HG03196 (cell line): ENCODE measurements at regions not wholly inside any gene's neighbourhood (a gene's known extent, or its start where the extent isn't known, plus 50 kb on each side); places are given as distances from the start of the nearest gene placed in this dataset.
"Not testable (repeated sequence)": the region's sequence is repeated elsewhere in the genome, so short reads cannot be mapped to it uniquely, and the experiment has no call there.

Experiments used
- ATAC-seq: cut with Tn5 transposase; IDR thresholded peaks from one replicate; pipeline ENCODE4 v1.9.1; 2021; ENCODE audit not compliant: unreplicated experiment

DNA sequence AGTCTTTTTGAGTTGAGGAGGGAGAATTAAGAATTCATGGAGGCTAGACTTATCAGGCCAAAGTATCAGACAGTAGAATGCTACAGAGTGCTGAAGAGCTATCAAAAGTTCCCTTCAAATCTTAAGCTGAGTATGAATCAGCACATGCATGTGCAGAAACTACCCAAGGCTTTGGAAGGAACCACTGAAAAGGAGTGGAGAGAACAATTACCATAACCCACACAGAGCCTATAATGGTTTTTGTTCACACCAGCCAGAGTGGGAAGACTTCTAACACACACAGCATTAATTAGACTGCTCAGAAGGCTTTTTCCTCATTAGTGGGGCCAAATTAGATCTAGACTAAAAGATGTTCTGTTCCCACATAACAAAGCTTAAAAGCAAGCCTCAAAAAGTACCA, 83.7 kb upstream of the SLC6A11 start:
- no peak for ATAC-seq

DNA sequence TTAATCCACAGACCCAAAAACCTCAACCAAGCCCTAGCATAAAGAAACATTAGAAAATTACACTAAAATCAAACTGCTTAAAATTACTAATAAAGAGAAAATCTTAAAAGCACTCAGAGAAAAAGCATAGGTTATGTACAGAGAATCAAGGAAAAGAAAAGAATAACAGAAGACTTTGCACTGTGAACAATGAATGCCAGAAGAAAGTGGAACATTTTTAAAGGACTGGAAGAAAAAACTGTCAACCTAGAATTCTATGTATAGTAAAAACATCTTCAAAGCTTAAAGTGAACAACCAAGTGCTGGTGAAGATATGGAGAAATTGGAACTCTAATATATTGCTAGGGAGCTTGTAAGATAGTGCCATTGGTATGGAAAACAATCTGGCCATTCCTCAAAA, 82.7 kb upstream of the SLC6A11 start:
- no peak for ATAC-seq

DNA sequence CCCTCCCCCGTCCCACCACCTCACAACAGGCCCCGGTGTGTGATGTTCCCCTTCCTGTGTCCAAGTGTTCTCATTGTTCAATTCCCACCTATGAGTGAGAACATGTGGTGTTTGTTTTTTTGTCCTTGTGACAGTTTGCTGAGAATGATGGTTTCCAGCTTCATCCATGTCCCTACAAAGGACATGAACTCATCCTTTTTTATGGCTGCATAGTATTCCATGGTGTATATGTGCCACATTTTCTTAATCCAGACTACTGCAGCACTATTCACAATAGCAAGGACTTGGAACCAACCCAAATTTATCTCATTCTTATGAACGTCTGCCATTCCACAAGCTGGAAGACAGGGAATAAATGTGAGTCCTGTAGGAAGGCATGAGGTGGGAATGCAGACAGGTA, 79.6 kb upstream of the SLC6A11 start:
- not testable (repeated sequence) for ATAC-seq

DNA sequence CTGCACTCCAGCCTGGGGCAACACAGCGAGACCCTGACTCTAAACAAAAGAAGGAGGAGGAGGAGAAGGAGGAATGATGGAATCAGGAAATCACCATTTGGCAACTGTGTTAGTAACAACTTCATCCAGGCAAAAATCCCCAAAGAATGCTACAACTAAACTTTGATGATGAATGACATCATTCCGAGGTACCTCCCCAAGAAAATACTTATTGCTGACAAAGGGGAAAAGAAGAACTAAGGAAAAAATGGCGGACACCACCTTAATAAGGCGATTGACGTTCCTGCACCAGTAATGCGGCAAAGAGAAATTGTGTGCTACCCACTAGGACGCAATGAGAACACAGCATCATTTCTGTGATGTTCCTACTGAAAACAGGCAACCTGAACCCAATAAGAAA, 78.2 kb upstream of the SLC6A11 start:
- ATAC-seq, result no peak

DNA sequence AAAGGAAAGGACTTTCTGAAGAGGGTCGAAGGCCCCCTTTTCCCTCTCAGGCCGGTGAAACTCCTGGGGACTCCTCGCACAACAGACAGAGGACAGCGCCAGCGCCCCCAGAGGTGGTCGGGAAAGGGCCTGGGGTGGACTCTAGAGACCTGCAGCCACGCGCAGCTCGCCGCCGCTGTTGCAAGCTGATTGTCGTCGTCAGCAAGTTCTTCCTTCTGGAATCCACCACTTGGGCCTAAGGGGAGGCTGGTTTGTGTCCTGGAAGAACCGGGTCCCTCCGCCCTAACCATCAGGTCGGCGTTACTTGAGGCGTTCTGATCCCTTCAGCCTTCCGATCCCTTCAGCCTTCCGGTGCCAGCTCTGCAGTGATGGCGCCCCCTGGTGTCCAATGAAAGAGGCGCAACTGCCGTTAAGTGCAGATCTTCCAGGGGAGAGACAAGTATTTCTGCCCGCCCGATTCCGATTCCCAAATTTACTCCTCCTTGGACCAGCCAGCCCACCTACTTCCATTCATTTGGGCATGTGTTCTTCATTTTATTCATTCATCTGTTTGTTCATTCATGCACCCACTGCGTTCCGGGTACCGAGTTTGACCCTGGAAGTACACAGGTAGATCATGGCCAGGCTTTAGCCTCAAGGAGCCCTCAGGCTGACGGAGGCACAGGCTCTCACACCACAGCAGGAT, 77.2 kb upstream of the SLC6A11 start:
- ATAC-seq, result no peak

DNA sequence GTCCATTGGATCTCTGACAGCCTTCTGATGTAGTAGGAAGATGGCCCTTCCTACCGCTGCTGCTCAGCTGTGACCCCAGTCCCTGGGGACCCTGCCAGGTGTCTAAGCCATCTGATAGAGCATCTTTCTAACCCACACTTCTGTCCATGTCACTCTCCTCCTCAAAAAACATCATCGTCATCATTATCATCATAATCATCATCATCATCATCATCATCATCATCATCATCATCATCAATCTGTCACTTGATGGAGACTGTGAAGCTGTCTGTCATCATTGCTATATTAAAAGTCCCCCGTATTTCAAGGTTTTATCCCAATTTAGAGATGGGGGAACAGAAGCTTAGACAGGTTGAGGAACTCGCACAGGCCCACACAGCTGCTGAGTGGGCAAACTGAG, 75.1 kb upstream of the SLC6A11 start:
- ATAC-seq, result no peak

DNA sequence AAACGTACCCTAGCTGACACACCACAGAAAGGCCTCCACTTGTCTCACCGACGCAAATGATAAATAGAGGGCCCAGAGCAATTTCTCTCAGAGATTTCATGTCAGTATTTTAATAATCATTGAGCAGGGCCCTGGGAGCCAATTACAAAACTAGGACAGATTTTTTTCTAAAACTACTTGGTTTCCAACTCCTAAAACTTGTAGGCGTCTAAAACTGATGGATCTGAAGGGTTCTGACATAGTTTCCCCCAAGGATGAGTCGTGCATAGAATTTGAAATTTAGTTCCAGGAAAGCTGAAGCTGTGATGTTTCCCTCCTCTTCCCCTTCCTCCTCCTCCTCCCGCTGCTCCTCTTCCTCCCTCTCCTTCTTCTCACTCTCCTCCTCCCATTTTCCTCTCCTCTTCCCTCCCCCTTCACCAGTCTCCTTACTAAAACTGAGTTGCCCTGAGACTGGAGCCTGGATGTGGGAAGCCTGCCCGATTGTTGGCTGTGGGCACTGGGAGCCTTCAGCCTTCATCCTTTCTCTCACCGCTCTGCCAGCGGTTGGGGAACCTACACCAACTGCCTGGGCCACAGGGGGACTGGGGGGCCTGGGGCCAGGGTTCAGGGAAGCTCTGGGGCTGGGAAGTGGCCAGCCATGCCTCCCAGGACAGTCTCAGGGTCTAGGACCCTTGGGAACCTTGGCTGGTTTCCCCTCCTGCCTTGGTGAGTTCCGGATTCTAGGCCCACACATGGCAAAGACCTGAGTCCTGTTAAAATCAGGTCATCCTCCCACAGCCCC, 73.9 kb upstream of the SLC6A11 start:
- ATAC-seq, result no peak

DNA sequence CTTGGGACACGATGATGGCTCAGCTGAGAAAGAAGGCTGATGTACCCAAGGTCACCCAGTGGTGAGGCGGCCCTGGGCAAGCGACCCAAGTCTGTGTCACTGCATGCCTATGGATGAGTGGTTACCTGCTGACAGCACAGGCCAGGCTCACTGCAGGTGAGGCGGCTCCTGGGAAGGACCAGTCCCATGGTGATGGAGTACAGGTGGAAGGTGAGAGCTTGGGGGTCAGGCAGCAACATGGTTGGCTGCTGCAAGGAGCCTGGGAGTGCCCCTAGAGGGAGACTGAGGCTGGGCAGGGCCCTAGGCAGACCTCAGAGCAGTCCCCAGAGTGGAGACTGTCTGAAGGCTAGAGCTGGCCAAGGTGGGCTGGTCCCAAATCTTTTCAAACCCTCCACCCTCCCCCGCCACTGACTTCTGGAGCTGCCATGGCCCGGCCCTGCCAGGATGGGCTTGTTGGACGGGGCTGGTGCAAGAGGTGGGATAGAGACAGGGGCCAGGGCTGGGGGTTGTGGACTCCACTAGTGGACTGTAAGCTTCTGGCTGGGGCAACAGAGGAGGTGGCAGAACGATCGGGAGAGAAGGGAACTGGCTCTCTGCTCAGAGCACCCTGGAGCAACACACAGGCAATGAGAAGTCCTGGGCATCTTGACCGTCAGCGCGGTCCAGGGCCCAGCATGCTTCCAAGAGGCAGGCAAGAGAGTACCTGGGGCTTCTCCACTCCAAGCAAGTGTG, 72.5 kb upstream of the SLC6A11 start:
- no peak for ATAC-seq

DNA sequence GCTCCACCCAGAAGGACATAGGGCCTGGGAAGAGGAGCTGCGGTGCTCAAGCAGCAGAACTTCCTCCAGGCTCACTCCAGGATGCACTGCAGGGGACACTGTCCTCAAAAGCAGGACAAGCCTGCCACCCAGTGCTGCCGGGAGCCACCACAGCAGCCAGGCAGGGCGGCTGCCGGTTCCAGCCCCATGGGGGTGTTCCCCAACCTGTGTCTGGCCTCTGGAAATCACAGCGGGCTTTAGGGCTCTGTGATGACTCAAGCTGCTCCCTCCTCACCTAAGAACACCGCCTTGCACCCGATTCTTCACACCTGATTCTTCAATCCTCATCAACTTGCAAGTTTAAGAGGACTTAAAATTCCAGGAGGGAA, 71.9 kb upstream of the SLC6A11 start:
- no peak for ATAC-seq

DNA sequence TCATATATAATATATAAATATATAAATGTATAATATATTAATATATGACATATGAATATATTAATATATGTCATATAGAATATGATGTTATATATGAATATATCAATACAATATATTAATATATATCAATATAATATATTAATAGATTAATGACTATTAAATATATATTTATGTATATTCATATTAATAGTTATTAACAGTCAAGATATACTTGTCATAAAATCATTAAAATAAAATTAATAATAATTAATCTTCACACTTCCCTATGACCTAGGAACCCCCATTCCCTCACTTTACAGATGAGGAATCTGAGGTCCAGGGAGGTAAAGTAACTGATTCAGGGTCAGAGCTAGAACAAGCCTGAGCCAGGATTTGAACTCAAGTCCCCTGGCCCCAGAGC, 70.6 kb upstream of the SLC6A11 start:
- no peak for ATAC-seq

DNA sequence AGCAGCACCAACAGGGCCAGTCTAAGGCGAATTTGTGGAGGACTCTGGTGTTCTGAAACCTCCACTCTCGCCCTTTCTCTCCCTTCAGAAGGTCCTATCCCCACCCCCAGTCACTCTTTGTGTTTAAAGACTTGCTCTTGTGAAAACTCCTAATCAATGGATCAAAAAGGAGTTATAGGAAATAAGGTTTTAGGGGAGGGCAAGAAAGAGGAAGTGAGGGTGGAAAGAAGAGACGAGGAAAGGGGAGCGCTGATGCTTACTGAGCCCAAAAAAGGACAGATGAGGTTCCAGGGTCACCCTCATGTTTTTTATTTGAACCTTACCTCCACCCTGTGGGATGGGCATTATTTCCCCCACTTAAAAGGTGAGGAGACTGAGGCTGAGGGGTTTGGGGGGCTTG, 70.0 kb upstream of the SLC6A11 start:
- ATAC-seq, result no peak

DNA sequence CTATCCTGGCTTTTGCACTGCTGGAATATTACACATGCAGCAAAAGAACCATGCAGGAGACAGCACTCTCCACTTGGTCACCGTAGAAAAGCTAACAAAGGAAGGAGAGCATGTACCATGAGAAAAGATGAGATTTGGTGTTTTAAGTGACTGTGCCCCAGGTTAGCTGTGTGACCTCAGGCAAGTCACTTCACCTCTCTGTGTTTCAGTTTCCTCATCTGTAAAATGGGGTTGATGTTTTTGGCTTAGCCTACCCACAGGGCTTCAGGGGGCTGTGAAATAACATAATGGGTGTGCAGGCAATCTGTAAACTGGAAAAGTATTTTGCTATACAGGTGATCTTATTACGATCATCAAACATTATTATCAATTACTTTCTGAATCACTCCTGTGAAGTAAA, 69.3 kb upstream of the SLC6A11 start:
- no peak for ATAC-seq

DNA sequence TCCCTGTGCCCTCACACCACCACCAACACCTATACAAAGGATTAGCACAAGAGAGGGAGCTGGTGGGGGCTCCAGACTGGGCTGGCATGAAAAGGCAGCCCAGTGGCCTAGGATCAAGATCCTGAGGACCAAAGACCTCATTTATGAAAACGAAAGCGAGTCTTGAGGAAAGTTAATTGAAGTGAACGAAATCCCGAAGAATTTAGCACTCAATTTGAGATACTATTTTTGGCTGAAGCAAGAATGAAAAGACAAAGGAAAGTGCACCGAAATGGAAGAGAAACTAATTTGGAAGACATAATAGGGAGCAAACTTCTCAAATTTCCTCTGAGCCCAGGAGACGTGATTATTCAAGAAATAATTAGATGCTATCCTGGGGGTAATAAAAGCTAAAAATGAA, 68.7 kb upstream of the SLC6A11 start:
- no peak for ATAC-seq

DNA sequence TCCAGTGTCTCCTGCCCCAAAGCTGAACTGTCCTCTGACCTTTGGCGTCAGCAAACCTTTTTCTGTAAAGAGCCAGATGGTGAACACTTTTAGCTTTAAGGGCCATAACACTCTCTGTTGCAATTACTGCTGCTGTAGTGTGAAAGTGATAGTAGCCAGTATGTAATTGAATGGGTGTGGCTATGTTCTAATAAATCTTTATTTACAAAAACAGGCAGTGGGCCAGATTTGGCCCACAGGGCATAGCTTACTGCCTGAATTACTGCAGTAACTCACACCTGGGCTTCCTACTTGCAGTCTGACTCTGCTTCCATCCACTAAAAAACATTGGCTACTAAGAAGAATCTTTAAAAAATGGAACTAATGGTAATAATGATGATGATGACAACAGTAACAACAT, 68.0 kb upstream of the SLC6A11 start:
- ATAC-seq, result no peak

DNA sequence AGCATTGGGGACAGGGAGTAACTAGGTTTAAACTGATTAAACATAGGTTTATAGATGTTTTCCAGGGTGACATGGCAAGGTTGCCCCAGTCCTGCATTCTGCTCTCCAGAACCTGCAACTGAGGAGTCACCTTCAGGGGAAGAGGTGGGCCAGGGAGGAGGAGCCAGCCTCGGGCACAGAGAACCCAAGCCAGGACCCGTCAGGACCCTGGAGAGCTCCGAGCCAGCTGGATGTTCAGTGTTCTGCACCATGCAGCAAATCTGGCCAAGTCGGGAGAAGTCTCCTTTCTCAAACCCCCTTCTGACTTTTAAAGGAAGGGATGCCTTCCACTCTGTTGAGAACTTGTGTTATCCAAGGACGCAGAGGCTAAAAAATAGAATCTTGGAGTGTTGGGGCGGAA, 62.1 kb upstream of the SLC6A11 start:
- no peak for ATAC-seq

DNA sequence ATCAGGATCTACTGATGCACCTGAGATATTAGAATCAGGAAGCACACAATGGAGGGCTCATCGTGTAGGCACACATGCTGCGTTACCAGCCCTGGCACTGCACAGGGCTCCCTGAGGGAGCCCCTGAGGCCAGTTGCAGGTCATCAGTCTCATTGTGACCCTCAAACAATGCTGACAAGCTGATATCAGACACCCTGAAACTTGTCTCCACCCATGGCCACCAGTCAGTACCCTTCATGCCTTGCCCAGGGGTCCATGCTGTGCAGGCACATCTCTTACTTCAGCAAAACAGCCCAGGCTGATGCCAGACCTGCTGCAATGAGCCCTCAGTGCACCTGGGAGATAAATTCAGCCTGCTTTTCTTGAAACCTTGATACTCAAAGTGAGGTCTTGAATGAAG, 59.5 kb upstream of the SLC6A11 start:
- no peak for ATAC-seq

DNA sequence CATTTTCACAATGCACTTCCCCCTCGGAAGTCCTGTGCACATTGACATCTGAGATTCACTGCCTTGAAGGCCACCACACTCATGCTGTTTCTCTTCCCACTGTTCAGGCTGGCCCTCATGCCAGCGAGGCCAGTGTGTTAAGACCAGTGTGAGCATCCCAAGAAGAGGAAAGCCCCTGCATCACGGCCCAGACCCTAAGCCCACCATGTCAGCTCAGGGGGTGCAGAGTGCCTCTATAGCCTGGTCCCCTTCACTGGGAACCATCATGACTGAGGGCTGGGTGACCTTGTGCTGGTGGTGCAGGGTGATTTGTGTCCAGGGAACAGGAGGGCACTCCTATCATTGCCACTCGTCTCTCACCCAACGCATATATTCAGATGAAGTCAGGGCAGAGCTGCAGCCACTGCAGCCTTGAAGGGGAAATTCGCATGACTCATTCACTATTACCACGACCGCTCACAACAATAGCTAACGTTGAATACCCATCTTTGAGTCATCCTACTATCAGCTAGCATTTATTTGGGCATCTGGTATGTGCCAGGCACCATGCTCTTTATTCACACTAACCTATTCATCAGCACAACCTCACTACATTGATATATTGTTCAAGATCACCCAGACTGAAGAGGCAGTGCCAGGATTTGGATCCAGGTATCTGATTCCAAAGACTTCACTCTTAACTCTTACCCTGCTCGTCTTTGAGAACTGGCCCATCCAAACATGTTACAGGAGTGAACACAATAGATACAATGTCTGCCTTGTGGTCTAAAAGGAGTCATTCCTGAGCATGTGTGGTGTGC, 58.8 kb upstream of the SLC6A11 start:
- no peak for ATAC-seq

DNA sequence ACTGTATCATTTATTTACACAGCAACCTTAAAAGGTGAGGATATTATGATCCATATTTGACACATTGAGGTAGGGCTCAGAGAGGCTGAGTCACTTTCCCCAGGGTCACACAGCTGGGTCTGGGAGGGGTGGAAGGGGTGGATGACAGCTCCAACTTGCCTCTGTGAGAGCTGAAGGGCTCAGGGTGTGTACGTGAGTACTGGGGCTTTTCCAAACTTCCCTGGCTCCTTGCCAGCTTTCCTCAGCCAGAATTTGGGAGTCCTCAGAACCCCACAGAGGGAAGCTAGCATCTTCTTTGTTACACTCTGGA, 58.3 kb upstream of the SLC6A11 start:
- ATAC-seq, result no peak

DNA sequence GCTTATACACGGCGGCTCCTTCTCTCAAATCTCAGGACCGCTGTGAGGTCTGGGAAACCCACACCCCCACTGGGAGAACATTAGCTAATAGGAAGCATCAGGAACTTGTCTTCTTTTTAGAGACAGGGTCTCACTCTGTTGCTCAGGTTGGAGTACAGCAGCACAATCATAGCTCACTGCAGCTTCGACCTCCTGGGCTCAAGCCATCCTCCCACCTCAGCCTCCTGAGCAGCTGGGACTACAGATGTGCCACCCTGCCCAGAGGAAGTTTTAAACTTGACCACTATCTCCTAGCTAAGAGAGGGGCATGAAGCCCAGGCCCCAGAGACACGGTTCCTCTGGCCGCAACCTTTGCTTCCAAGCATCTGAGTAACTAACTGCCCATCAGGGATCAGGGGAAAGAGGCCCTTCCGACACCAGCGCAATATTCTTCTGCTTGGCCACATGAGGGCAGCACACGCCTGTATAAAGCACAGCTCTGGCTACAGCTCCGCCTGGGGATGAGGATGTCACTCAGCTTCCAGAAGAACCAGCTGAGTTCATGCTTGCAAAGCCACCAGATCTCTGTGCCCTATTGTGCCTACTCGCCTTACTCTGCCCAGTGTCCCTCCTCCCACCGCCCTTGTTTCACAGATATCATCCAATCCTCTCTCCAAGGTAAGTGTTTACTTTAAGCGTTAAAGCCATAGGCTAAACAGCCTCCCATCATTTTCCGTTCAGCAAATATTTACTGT, 57.6 kb upstream of the SLC6A11 start:
- ATAC-seq, result no peak

DNA sequence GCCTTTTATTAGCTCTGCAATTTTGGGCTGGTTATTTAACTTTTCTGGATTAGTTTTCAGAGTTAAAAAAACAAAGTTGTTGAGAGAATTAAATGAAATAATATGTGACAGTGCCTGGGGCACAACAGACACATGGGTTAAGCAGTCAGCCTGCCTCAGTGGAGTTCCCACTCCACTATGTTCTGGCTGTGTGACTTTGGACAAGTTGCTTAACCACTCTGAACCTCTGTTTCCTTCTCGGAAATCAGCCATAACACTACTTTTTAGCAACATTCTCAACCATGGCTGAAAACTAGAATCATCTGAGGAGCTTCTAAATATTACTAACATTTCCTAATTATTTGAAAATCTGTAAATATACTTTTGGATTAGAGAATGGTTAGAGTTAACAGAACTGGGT, 56.5 kb upstream of the SLC6A11 start:
- no peak for ATAC-seq

DNA sequence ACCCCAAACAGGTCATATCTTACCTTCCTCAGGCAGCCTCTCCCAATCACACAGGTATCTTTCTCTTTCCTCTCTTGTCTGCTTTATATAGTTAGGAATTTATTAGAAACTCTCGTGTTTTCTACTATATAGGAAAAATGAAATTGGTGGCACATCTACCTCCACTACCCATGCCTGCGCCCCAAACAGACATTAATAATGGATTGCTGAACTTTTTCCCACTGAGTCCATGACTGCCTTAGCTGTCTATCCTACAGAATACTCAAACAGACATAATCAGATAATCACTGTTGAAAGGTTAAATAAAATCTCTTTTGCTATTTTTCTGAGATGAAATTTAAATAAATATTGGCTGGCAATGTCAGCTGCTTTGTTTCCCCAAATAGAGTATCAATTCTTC, 55.8 kb upstream of the SLC6A11 start:
- no peak for ATAC-seq
